ENCODE measurements at regions not wholly inside any gene's neighbourhood (a gene's known extent, or its start where the extent isn't known, plus 50 kb on each side); places are given as distances from the start of the nearest gene placed in this dataset.

DNA sequence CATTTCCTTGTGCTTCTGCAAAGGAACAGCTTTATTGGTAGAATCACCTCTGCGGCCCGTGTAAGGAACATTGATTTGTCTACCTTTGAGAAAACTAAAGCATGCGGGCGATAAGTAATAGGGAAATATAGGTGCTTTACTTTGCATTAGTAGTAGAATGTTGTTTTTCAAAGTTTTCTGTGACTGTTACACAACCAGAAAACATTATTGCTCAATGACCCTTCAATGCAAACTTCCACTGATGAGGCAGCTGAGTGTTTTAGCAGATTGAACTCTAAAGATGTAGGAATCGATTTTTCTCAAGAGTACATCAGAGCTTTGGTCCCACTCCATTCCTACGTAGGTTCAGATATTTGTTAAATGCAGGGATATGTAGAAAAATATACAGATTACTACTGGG is 427.8 kb downstream of the DNAJB9 start:
- no peak for DNase-seq

DNA sequence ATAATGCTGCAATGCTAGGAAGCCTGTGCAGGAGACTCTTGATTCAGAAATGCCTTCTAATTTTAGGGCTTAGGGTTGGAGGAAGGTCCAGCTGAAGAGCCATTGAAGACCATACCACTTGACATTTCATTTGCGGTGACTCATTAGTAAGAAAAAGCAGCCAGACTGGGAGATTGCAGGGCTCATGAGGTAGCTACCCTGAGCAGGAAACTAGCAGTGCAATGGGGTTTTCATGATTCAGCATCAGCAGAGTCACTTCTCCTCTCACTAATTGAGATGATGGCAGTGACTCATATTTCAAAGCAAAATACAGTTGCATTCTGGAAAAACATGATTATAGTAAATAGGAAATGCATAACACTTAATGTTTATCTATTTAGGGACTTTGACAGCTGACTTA is 434.1 kb downstream of the DNAJB9 start:
- DNase-seq, result no peak

DNA sequence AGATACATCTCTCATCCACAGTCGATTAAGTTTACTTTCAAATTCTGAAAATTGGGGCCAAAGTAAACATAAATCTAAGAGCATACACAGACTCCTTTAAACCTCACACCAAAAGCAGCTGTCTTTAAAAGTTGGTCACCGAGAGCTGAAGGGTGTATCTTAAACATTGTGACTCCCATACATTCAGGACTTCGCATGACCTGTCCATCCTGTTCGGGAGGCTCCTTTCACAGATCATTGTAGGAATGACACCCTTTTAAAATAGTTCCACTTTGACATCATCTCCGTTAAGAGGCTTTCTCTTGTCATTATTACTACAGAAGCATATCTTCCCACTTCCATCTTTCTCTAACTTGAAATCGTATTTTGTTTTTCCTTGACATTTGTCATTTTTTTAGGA is 440.0 kb downstream of the DNAJB9 start:
- DNase-seq, result no peak

DNA sequence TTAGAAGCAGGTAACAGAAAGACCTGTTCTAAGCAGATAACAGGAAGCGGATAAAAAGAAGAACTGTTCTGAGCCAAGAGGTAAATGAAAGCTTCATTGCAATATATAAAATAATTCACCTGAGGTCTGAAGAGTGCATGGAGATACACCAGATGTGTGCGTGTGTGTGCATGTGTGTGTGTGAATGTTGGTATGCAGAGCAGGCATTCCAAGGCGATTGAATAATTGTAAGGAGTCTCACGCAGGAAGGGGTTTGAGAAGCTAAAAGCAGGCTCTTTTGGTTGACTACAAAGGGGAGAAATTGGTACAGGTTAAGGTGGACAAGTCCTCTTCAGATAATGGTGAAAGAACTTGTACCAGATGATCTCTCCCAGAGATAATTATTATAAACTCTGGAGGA is 450.6 kb downstream of the DNAJB9 start:
- DNase-seq, result no peak

DNA sequence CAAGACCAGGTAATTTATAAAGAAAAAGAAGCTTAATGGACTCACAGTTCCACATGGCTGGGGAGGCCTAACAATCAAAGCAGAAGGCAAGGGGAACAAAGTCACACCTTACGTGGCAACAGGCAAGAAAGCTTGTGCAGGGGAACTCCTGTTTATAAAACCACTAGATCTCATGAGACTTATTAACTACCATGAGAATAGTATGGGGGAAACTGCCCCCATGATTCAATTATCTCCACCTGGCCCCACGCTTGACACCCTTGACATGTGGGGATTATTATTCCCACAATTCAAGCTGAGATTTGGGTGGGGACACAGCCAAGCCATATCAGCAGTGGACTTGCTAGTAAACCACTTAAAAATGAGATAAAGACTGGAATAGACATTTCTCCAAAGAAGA is 451.7 kb downstream of the DNAJB9 start:
- no peak for DNase-seq

DNA sequence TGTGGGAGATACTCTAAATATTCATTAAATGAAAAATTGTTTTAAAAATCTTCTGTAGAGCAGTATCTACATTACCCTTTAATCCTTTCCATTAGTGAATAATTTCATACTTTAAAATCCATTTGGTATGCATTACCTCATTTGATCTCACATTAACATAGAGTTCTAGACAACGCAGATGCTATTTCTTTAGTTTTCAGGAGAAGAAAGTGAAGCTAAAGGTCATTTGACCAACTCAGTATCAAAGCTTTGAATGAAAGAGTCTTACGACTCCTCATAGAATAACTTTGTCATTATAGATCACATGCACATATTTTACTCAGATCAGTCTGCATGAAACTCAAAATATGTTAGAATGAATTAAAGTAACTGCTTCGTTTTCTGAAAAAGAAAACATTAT is 460.2 kb downstream of the DNAJB9 start:
- DNase-seq, result no peak

DNA sequence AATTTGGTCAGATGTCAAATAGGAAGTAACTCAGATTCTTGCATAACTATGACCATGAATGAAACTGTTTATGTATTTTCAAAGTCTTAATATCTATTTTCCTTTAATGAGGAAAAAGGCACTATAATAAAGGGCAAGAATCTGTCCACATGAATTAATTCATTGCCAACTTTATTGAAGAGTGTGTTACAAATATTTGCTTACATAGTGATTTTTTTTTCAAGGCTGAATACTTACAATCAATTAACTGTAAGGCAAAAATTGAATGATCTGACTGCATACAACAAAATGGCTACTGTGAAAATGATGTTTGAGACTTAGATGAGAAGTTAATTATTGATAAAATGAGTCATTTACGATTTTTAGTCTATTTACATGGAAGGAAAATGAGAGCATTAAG is 475.0 kb downstream of the DNAJB9 start:
- no peak for DNase-seq

DNA sequence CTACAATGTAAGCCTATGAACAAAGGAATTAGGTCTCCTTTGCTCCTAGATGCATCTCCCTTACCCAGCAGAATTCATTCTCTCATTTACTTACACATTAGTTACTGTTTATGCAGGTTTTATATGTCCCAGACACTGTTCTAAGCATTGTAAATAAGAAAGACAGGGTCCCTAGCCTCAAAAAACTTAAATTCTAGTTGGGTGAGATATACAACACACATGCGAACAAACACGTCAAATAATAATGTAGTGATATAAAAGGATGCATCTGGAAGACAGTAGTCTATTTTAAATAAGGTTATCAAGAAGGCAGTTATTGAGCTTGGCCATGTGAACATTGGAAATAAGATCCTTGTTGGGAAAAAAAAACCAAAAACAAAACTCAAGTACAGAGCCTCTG is 479.7 kb downstream of the DNAJB9 start:
- peak in 1 of 2 experiments; percentile 42 for DNase-seq

DNA sequence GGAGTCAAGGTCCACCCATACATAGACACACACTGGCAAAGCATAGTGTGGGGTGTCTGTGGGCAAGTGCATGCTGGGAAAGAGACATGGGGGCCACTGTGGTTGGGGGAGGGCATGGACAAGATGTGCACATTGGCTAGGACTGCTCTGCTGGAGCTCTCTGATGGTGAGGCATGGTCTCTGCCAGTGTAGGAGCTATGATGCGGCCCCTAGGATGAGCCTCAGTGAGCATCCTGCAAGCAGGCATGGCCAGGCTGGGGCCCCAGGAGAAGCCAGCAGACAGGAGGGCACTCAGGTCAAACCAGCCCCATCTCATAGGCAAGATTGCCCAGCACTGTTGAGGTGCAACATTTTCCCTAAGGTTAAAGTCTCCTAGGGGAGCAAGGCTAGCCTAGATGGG is 489.4 kb downstream of the DNAJB9 start:
- DNase-seq, result no peak

DNA sequence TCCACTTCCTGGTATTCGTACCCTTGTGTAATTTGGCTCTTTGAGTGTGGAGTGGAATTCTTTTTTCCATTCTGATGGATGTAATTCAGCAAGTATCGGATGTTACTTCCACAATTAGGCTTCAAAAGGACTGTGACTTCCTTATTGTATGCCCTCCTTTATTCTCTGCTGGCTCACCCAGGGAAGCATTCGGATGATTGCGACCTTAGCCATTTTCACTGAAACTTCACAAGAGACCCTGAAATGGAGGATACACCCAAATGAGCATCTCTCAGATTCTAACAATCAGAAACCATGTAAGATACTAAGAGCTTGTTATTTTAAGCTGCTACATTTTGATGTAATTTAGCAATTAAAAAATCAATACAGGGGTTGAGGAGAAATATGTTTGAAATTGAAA is 493.1 kb downstream of the DNAJB9 start:
- no peak for DNase-seq

DNA sequence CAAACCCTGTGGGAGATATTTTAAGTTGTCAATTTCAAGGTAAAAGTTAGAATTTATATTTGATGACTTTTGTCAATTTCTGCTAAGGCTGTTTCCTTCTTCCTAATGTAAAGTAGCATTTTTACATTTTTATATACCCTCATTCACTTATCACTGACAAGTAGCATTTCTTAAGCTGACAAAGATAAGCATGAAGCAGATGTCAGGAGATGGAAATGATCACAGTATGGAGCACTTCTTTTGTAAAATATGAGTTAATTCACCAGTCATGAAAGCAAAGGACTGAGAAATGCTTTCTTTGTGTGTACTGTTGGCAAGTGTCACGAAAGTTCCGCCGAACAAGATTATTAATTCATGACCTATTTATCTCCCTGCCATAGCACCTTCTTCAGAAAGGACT is 503.9 kb downstream of the DNAJB9 start:
- DNase-seq, result no peak

DNA sequence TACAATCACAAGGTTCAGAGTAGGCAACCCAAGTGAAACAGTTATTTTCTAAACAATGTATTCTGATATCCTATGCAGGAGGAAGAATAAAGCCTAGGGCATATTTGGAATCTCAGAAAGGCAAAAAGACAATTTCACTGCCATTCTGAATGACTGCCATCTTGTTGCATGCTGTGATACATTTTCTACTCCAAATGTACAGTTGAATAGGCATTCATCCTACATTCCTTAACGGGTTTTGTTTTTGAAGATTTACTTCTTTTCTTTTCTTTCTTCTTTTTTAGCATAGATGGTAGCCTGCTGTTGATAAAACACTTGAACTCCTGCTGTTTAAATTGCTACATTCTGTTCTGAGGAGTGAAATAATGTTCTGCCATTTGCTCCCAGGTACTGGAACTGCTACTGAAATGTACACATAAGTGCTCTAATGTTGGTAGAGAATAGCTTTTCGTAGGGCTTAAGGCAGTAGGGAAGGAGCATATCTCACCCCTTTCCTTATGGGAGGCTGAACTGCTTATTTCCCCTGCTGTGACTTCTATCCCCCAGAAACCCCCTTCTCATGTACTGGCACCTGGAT is 506.8 kb downstream of the DNAJB9 start:
- no peak for DNase-seq

DNA sequence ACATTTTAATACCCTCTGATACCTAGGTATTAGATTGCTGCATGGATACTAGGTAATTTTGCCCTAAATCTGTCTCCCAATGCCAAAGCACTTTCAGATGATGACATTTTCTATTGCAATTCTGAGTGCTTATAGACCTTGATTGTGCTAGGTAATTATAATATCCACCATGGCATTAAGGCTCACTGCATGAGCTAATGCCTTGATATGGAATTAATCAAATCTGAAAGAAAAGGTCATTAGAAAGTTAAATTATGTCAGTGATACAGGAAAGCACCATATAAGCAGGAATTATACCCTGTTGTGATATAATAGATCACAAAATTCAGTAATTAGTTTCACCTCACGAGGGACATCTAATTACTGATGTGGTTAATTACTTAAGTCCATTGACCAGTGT is 521.4 kb downstream of the DNAJB9 start:
- DNase-seq, result no peak

DNA sequence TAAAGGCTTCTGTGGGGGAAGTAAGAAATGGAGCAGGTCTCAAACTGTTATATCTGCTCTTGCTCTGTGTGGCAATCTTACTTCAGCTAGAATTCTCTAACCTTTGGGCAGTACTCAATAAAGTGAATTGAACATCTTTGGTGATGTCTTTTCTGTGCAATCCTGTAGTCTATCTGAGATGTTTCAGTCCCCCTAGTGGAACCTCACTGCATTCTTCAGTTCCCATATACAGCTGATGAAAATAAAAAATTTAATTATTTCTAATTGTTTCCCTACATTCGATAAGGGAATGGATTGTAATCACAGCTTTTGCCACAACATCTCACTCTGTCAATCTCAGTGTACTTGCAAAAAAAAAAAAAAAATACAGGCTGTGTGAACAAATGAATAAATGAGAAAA is 522.6 kb downstream of the DNAJB9 start:
- peak in 1 of 2 experiments; percentile 4 for DNase-seq

DNA sequence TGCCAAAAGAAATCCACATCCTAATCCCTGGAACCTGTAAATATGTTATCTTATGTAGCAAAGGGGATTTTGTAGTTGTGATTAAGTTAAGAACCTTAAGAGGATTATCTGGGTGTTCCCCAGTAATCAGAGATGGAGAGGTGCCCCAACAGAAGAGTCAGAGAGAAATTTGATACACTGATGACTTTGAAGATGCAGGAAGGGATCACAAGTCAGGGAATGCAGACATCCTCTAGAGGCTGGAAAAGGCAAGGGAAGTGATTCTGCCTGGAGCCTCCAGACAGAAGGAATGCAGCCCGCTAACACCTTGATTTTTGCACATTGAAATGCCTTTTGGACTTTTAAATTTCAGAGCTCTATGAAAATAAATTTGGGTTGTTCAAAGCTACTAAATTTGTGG is 531.7 kb downstream of the DNAJB9 start:
- peak; percentile 86 to 96 for DNase-seq

DNA sequence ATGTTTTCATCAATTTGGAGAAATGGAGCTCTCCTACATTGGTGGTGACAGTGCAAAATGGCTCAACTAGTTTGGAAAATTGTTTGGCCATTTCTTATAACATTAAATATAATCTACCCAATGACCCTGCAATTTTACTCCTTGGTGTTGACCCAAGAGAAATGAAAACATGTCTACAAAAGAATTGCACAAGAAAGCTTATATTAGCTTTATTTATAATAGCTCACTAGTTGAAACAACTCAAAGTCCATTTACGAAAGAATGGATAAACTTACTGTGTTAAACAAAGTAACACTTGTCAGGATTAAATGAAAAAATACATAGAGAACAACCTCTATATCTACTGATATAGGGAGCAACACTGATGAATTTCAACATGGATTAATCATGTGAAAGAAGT is 539.9 kb downstream of the DNAJB9 start:
- DNase-seq, result no peak

DNA sequence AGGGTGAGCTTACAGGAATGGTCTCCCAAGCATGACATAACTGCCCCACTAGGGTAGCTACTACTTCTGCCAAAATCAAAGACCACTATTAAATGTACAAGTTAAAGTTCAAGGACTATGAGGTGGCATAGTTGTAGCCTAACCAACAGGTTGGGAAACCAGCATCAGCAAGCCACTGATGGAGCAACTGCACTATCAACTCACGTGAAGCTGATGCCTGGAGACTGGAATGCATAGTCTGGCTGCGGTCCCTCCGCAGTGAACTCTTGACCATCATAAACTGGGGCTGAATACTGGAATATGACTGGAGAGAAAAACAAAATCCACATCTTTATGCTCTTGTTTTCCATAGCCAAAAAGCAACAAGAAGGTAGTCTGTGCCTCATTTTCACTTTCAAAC is 541.4 kb downstream of the DNAJB9 start:
- no peak for DNase-seq

DNA sequence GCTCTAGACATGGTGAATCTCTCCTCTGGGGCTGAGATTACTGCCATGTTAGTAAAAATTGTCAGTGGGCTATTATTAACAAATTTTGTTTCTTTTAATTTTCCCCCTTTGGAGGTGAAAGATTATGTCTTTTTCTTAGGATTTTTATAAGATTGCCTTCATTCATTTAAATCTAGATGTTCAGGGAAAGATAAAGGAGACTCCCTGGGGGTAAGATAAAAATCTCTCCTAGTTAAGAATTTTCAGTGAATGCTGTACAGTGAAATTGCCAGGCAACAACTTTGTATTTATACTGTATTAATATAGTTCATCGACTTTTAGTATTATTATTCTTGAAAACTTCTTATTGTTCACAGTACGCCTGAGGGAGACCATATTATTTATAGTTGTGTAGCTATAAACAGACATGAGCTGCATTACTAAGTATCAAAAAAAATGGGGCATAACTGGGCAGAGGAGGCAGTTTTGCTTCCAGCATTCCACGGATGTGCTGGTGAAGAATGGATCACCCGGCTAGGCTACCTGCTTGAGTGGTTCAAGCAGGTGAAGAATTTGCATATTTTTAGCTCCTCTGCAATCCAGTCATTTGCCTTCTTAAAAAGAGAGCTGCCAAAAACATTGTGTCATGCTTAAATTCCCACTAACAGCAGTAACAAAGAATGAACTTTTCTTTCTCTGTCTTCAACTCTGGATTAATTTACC is 552.1 kb downstream of the DNAJB9 start:
- DNase-seq, result no peak

DNA sequence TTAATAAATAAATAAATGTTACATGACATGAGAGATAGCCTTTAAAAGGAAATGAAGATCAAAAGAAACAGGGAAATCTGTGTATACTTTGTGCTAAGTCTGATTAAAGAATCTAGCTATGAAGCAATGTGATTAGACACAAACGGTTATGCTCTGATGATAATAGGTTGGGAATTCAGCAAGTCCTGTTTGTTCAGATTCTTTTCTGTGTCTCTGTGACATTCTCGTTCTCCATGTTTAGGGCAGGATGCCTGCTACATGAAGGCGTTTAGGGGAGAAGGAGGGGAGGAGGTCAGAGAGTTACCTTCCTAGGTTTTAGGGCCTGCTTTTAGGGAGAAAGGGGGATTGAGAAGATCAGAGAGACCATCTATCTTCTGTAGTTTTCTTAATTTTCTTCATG is 555.3 kb downstream of the DNAJB9 start:
- DNase-seq, result no peak

DNA sequence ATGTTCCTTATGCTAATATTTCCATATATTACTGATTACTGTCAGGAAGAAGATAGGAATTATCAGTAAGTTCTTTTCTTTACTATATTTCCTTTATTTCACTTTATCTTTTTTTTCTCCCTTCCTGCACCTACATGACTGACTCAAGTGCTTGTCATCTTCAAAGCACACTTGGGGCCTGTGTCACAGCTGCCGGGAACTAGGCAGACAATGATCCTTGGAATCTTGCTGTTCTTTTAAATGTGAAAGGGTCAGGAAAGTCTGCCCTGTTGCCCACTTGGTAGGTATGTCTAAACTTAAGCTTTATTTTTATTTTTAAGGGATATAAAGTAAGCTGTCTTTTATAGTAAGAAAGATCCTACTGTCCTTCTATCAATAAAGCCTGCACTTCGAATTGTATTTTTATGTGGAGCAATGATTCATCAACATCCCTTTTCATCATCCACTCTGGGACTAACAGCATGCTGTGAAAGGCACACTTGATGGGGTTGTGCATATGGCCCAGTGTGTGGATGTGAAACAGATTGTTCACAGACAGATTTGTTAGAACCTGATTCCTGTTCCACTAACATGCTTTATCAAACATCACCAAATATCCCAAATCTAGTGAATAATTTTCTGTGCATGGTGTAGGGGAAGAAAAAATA is 556.9 kb downstream of the DNAJB9 start:
- peak in 1 of 2 experiments; percentile 44 for DNase-seq

DNA sequence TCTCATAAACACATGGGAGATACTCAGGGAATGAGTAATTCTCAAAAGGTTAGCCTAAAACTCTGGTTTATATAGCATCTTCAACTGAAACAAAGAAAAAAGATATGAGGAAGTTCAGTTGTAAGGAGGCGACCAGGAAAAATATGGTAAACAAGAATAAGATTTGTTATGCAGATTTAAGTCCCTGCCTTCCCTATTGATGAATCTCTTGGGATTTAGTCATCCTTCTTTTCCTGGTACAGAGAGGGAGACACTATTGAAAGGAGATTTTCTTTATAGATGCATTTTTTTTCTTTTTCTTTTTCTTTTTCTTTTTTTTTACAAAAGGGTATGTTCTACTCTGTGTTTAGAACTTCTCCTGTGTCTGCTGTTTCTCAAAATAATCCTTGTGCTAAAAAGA is 557.5 kb downstream of the DNAJB9 start:
- DNase-seq, result no peak

DNA sequence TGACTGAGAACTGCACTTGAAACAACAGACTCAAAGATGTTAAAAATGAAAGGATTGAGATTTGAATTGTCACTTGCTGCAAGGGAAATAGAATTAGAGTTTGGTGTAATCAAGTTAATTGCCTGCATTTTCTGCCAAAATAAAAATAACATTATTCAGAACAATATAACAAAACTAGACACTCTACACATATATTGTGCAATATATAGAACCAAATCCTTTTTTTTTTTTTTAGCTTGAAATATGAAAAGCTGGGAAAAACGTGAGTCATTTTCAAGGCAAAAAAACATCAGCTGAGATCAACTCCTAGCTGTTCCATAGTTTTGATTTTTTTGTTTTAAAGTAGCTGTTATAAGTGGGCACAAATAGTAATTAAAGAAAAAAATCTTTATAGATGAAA is 561.5 kb downstream of the DNAJB9 start:
- no peak for DNase-seq

DNA sequence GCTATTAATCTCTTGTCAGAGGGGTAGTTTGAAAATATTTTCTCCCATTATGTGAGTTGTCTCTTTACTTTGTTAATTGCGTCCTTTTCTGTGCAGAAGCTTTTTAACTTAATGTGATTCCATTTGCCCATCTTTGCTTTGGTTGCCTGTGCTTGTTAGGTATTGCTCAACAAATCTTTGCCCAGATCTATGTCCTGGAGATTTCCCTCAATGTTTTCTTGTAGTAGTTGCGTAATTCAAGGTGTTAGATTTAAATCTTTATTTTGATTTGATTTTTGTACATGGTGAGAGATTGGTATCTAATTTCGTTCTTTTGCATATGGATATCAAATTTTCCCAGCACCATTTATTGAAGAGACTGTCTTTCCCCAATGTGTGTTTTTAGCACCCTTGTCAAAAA is 567.2 kb downstream of the DNAJB9 start:
- DNase-seq, result no peak

DNA sequence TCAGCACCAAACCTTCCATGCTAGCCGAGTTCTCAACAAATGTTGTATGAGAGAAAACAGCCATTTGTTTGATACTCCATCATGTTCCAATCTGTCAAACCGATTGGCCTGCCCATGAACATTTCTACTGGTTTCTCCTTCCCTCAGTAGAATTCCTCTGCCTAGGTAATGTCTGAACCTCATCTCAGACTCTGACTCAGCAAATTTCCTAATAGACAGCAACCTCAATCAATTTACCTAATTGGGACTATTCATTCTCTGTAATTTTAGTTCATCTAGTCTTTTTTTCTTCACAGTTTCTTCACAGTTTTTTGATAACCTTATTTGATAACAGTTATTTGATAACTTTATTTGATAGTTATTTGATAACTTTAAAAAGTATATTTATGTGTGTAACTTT is 585.1 kb downstream of the DNAJB9 start:
- DNase-seq, result no peak

DNA sequence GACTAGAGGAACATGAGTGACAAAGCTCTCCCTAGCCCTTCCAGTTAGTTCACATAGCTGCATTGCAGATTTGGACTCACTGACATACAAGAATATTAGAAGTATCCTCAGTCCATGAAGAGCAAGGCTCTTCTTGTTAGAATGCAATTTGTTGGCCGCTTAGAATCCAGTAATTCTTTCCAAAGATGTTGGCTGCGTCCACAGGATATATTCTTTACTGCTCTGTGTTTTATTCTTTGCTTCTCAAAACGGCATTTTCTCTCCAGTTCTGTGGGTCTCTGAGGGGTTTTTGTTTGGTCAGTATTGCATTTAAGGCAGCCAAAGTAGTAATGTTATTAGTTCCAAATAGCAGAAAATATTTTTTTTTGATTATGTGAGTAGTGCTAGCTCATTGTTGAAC is 588.6 kb downstream of the DNAJB9 start:
- DNase-seq, result no peak
